Caki2 (cell line): ENCODE measurements at regions not wholly inside any gene's neighbourhood (a gene's known extent, or its start where the extent isn't known, plus 50 kb on each side); places are given as distances from the start of the nearest gene placed in this dataset.

Experiments used
- DNase-seq: peaks from one replicate; pipeline ENCODE4 v3.0.0-alpha.2; 2015; ENCODE audit warnings: low read depth
- in situ Hi-C: cut with HindIII; loops from 2 replicates; pipeline ENCODE4 v1.10.0; 2016; ENCODE audit warnings: low sequenced_read_pairs, low pct_unique_long_range_greater_than_20kb, mixed read lengths

DNA sequence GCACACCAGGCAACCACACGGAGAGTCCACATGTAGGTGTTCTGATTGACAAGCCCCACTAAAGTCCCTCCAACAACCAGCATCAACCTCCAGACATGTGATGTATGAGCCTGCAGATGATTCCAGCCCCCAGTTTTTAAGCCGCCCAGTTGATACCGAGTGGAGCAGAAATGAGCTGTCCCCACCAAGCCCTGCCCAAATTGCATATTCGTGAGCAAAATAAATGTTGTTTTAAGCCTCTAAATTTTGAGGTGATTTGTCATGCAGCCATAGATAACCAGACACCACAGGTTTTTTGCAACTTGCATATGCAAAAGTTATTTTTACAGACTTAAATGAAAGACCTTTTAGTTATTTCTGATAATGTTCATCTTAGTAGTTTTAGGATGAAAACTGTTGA, 187.7 kb downstream of the PIK3R1 start:
- in situ Hi-C loops: no loop called here

DNA sequence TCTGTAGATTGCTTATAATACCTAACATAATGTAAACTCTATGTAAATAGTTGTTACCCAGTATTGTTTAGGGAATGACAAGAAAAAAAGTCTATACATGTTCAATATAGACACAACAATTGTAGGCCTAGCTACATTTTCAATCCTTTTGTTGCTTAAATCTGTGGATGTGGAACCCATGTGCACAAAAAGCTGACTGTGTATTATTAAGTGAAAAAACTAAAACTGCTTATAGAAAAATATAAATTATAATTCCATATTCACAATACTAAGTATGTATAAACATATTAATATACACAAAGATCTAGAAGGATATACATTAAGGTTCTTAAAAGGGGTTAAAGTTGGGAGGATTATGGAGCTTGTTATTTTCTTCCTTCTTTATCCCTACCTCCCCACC, 188.7 kb downstream of the PIK3R1 start:
- DNase-seq: no peak

More for the DNA sequence above, 187.7 kb downstream of the PIK3R1 start:
- no peak for DNase-seq

DNA sequence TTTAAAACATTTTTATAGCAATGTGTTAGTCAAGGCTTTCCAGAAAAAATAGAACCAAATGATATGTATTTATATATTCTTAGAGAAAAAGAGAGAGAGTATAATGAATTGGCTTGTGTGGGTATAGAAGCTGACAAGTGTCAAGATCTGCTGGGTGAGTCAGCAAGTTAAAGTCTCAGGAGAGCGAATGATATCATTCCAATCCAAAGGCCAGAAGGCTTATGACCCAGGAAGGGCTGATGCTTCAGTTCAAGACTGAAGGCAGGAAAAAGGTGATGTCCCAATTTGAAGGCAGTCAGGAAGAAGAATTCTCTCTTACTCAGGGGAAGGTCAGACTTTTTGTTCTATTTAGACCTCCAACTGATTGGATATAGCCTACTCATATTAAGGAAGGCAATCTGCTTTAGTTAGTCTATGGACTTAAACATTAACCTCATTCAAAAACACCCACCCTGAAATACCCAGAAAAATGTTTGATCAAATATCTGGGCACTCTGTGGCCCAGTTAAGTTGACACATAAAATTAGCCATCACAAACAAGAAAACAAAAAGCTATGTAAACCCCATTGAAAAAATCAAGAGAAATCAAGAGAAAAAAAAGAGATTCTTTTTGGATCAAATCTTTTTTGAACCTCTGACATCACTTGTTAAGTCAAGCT, 189.6 kb downstream of the PIK3R1 start:
- in situ Hi-C loops: no loop called here
- peak; percentile 48 for DNase-seq

More for the DNA sequence above, 188.7 kb downstream of the PIK3R1 start:
- in situ Hi-C loops: no loop called here

DNA sequence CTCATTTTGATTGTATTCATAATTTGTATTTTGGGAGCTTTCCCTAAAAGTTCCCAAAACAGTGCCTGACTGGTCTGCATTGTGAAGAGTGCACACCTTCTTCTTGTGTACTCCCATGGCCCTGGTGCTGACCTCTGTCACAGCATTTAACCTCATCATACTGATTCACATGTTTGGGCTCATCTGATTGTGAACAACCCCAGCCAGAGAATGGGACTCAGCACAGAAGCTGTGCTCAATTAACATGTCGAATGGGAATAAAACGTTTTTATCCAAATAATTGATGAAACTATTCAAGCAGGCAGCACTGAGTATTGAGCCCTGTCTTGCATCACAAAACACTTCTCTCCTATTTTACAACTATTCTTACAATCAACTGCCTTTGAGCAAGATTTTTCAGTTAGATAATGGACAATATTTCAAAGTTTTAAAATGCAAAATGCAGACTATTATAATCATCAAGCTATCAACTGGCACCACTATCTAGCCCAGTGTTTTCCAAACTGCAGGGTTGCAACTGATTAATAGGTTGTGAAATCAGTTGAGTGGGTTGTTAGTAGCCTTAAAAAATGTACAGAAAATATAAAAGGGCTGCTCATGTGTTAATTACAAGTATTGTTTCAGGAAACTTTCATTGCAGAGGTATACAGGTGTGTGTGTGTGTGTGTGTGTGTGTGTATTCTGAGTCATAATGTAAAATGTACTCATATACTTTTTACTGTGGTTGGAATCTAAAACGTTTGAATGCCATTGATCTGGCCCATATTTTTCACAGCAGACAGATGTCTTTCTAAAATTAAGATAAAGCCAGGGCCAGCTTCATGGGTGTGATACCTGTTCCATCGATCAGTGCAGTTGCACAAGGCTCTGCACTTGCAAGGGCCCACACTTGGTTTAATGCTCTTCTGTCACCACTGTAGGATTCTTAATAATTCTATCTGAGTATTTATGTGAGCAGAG, 190.5 kb downstream of the PIK3R1 start:
- in situ Hi-C loops: no loop called here
- no peak for DNase-seq

DNA sequence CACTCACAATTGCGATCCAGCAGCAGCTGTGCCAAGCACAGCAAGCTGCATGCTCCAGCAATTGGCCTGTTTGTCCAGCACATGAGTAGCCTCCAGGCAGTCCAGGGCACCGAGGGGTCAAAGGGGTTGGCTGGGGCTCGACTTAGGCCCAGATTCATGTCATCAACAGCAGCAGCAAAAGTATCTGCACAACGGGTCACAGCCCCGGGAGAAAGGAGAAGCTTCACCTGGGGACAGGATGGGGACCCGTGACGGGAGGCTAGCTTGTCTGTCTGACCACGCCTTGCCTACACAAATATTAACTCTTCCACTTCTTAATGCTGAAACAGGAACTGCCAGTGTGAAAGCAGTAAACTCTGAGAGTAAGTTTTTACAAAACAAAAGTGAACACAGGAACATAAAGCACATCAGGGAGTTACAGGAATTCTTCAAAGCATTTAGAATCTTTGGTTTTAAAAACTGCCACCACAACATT, 191.2 kb downstream of the PIK3R1 start:
- DNase-seq: no peak
- in situ Hi-C loops: no loop called here

DNA sequence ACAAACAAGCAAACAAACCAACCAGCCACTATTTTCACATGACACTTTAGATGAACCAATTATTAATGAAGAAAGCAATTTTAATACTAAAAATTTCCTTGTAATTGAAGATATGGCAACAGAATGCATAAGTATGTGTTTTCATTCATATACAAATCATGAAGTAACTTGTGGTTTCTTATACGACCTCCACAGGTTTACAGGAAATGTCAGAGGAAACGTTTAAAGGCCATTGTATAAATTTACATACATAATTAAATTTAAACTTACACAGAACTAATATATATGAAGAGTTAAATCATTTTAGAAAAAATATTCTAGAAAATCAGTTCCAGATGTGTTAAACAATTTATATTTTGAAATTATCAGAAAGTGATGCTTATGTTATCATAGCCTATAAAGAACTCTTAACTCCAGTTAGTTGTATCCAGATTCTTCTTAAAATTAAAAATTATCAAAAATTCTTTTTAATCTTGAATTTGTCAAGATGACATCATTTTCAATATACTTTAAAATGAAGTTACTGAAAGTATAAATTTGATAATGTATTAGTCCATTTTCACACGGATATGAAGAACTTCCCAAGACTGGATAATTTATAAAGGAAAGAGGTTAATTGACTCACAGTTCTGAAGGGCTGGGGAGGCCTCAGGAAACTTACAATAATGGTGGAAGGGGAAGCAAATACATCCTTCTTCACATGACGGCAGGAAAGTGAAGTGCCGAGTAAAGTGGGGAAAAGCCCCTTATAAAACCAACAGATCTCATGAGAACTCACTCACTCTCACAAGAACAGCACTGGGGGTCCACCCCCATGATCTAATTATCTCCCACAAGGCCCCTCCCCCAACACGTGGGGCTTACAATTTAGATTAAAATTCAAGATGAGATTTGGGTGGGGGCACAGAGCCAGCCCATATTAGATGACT, 192.0 kb downstream of the PIK3R1 start:
- DNase-seq: no peak
- in situ Hi-C loops: no loop called here

DNA sequence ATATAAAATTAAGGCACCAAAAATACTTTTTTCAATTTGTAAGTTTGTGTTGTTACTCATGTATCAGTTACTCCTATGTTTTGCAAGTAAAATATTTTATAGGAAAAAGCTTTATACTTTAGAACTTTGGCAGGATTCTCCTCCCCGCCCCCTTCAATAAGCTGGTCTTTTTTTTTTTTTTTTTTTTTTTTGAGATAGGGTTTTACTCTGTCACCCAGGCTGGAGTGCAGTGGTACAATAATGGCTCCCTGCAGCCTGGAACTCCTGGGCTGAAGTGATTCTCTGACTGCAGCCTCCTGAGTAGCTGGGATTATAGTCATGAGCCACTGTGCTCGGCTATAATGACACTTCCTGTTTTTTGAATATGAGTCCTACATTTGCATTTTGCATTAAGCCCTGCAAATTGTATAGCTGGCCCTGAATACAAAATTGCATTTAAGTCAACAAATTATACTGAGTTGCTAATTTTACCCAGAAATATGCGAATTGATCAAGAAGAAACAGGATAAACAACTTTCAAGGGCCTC, 192.9 kb downstream of the PIK3R1 start:
- DNase-seq: no peak
- in situ Hi-C loops: no loop called here

DNA sequence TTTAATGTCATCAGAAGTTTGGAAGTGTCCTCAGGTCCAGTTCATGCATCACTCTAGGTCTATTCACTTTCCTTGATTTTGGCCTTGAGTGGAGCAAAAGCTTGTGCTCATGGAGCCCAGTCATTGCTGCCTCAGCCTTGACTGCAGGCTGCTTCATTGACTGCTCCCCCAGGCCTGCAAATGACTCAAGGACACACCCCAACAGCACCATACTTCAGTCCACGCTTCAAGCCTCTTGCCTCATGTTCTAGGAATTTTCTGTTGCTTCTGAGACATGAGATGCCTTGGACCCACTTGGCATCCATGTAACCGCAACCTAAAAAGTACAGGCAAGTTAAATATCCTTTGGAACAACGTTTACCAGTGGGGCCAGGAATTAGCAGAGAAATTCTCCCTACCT, 193.7 kb downstream of the PIK3R1 start:
- DNase-seq: no peak
- in situ Hi-C loops: no loop called here

DNA sequence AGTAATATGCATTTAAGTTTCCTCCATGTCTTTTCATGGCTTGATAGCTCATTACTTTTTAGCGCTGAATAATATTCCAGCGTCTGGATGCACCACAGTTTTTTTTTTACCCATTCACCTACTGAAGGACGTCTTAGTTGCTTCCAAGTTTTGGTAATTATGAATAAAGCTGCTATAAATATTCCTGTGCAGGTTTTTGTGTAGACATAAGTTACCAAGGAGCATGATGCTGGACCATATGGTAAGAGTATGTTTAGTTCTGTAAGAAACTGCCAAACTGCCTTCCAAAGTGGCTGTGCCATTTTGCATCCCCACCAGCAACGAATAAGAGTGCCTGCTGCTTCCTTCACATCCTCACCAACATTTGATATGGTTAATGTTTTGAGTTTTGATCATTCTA, 195.6 kb downstream of the PIK3R1 start:
- in situ Hi-C loops: no loop called here
- no peak for DNase-seq

DNA sequence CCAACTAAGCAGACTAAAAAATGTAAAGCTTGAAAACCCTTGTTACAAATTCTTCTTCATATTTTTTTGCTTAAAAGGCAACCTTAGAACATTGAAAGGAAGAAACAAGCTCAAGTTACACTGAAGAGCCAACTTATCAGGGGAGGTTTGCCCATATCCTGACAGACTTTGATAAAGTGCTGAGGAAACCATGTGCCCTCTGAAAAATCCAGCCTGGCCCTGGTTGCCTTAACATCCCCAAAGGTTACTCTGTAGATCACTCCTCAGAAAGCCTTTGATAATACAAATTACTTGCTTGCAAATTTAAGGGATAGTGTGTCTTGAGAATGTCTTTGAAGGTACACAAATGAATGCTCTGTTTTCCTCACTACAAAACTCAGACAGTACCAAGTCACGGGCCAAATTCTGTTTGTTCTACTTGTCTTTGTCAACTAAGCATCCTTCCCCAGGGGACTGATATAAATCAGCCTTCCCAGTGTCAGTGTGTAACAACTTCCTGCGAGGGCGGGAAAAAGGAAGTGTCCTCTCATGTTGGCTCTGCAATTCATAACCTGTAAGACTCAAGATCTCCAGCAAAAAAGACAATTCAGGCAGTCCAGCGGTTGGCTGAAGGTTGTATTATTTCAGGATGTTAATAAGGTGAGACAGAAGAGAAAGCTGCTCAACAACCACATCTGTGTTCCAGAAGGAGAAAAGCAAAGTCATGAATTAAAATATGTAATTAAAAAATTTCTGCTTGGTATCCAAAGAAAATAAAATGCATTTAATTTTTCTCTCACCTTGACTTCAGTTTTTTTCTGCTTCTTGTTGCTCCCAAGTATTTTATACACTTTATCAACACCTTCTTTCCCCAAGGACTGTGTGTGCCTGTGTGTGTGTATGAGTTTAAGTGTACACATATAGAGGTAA, 199.9 kb downstream of the PIK3R1 start:
- in situ Hi-C loops: no loop called here
- no peak for DNase-seq

DNA sequence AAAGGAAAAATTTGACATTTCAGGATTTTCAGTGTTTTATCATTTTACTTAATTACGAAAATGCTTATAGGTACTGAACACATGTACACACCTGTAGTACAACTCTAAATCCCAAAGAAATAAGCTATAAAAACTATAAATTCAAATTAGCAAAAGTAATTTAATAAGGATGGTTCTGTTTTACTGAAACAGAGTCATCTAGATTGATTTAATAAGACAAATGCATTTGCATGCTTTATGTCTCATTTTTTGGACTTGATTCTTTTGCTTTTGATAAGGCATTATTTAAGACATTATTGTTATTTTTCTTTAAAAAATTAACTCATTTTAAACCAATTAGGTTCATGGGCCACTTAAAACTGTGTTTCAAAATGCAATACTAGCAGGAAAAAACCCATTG, 201.2 kb downstream of the PIK3R1 start:
- in situ Hi-C loops: no loop called here

DNA sequence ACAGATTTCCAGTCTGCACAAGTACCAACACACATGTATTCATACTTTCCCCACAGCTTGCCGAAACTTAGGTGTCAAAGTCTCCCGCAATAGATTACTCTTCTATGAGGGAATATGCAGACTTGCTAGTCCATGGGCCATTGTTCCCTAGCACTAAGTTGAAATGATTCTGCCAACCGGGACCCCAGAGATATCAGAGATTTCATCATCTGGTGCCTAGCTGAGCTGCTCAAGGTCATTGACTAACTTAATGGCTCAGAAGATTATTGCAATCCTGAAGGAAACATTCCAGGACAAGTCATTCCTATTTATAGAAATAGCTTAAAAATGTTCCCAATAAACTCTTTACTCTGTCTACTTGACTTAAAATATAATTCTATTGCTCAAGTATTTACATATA, 202.6 kb downstream of the PIK3R1 start:
- in situ Hi-C loops: no loop called here
- DNase-seq: no peak

More for the DNA sequence above, 201.2 kb downstream of the PIK3R1 start:
- no peak for DNase-seq

DNA sequence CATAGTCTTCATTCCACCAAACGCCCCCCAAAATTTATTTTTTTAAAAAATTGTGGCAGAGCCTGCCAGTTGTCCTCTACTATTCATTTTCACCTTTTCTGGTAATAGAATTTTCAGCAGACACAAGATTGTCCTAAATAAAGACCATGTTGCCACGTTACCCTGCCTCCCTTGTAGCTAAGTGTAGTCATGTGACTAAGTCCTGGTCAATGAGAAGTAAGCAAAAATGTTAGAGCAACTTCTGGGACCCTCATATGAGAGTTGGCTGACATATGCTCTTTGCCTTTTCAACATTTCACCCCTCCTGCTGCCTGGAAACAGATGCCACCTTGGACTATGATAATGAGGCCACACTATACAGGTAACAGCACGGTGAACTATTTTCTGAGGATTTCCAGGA, 203.1 kb downstream of the PIK3R1 start:
- in situ Hi-C loops: no loop called here
- DNase-seq: no peak

DNA sequence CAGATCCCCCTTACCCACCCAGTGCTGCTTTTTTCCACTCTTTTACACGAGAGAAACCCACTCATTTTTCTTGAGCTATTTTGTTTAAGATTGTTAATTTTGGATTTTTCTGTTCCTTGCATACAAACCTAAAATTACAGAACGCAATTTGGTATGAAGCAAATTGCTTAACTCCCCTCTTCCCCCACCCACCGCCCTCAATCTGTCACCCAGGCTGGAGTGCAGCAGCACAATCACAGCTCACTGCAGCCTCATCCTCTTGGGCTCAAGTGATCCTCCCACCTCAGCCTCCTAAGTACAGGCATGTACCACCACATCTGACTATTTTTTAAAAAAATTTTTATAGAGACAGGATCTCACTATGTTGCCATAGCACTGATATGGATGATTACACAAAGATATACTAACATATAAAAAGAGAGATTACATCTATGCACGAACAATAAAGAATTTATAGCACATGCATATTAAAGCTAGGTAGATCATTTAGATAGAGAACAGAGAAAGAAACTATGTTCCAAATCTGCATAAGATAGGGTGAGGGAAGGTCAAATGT, 203.6 kb downstream of the PIK3R1 start:
- DNase-seq: no peak
- in situ Hi-C loops: no loop called here

DNA sequence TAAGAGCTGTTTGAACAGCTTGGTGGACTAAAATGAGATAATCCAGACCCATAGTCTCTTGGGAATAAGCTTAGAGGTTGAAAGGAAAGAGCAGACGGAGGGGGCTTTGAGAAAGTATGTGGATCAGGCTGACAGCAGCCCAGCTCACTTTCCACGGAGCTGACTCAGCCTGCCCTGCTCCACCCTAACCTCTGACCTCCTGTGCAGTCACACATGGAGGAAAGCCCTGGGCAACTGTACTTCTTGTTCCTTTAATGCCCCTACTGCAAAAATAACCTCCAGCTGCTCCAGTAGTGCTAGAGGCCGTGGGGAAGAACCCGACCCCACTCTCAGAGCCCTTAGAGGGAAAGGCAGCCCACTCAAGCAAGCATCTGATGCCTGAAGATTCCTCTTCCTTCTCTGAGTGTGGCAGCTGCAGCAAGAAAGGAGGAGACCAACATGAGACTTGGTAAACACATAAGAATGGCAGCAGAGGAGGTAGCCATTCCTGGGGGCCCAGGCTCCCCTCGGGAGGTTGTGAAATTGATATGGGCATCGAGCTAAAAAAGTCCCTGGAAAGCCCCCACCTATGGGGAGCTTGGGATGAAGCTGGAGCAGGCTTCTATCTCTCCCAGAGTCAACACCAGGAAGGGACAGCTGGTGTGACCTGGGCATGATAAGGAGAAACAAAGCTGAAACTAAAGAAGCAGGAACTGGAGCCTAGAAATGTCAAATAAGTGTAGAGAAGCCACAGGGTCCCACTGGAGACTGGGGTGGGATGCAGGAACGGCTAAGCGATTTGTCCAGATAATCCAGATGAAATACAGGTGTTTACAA, 204.3 kb downstream of the PIK3R1 start:
- DNase-seq: peak; percentile 62

More for the DNA sequence above, 204.3 kb downstream of the PIK3R1 start:
- in situ Hi-C loops: no loop called here
